Small intestine (tissue), 7 donors: ENCODE measurements at regions not wholly inside any gene's neighbourhood (a gene's known extent, or its start where the extent isn't known, plus 50 kb on each side); places are given as distances from the start of the nearest gene placed in this dataset.

Source experiments
- DNase-seq, 2 donors: peaks; one replicate each; pipeline versions ENCODE4 v3.0.0 to v3.0.0-alpha.2; 2013
- FAIRE-seq: peaks from 2 replicates; lab custom pipeline; 2012; peaks lifted over from hg19 to GRCh38; lab: Jason Lieb, UNC
- H3K27ac ChIP-seq, 3 donors: one replicate each; pipeline ENCODE4 v1.5.1; 2013; ENCODE audit warnings: low read length in 2 of 3, mild to moderate bottlenecking in 2 of 3, control low read depth in 1 of 3, inconsistent platforms in 1 of 3, low read depth in 1 of 3, moderate library complexity in 1 of 3
- H3K27me3 ChIP-seq, 3 donors: one replicate each; pipeline ENCODE4 v1.6.1; 2013; ENCODE audit warnings: low read length in 3 of 3, inconsistent platforms in 1 of 3; ENCODE audit not compliant: control insufficient read depth in 3 of 3, insufficient read depth in 3 of 3
- H3K36me3 ChIP-seq, 3 donors: one replicate each; pipeline ENCODE4 v1.6.1; 2013; ENCODE audit warnings: low read length in 3 of 3, inconsistent platforms in 1 of 3, low read depth in 1 of 3, mild to moderate bottlenecking in 1 of 3, moderate library complexity in 1 of 3; ENCODE audit not compliant: control insufficient read depth in 3 of 3, insufficient read depth in 2 of 3
- H3K4me1 ChIP-seq, 3 donors: one replicate each; pipeline ENCODE4 v1.6.1; 2013; ENCODE audit warnings: low read length in 2 of 3, inconsistent platforms in 1 of 3, low read depth in 1 of 3, mild to moderate bottlenecking in 1 of 3, moderate library complexity in 1 of 3; ENCODE audit not compliant: control insufficient read depth in 3 of 3, insufficient read depth in 2 of 3
- H3K4me3 ChIP-seq, 3 donors: one replicate each; pipeline ENCODE4 v1.5.1; 2013; ENCODE audit warnings: low read length in 3 of 3, control low read depth in 1 of 3, inconsistent platforms in 1 of 3, low read depth in 1 of 3, mild to moderate bottlenecking in 1 of 3, moderate library complexity in 1 of 3
- H3K9me3 ChIP-seq, 2 donors: one replicate each; pipeline ENCODE4 v1.6.1; 2013; ENCODE audit warnings: low read depth in 1 of 2, low read length in 1 of 2; ENCODE audit not compliant: control insufficient read depth in 2 of 2, insufficient read depth in 1 of 2
- WGBS, 3 donors: extraction: QIAGEN DNeasy Blood & Tissue Kit; methylation state at CpG; one replicate each; pipeline ENCODE4 v1.1.7; 2013; 5-methylcytosine and 5-hydroxymethylcytosine counted together
- donor health status: healthy with polysubstance abuse.
- donor health status: control.
- donor health status: control.
- donor health status: Bipolar disorder and iron deficiency.
- donor health status: healthy.

DNA sequence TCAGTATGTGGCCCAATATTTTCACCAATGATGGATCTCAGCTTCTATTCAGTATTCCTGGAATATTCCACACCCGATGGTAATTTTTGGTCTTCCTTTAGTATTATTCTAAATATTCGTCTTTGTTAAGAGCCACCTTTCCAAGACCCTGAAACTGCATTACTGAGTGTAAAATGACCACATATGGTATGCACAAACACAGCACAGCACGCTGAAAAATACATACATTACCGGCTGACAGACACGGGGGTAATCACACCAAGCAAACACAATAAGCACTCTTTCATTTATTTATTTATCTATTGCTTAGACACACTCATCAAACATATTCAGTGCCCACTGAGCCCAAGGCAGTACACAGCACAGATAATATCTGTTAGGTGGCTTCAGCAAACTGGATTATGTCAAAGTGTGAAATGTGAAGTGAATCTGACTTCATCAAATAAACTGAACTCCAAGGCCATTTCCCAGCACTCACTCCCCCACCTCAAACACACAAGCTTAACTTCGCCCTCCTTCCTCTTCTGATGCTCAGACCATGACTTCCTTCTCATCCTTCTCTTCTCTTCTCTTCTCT, 1637.8 kb upstream of the C9orf72 start:
- H3K27ac ChIP-seq = no peak overlapping the region
- H3K27me3 ChIP-seq = peaks cover 2 to 48% (median 37%) of the 10 kb centered on the region in 3 donors
- FAIRE-seq (no peak), DNase-seq (no peak)
- no peak overlapping the region for H3K4me3 ChIP-seq
- H3K36me3 ChIP-seq = no peaks in the 10 kb centered on the region
- peaks cover 0 to 7% (median 4%) of the 10 kb centered on the region in 3 donors for H3K4me1 ChIP-seq
- WGBS, 3 donors = 34 to 37% (median 37%) methylated on average over 6 of the region's 6 CpGs
- H3K9me3 ChIP-seq = no peaks in the 10 kb centered on the region

DNA sequence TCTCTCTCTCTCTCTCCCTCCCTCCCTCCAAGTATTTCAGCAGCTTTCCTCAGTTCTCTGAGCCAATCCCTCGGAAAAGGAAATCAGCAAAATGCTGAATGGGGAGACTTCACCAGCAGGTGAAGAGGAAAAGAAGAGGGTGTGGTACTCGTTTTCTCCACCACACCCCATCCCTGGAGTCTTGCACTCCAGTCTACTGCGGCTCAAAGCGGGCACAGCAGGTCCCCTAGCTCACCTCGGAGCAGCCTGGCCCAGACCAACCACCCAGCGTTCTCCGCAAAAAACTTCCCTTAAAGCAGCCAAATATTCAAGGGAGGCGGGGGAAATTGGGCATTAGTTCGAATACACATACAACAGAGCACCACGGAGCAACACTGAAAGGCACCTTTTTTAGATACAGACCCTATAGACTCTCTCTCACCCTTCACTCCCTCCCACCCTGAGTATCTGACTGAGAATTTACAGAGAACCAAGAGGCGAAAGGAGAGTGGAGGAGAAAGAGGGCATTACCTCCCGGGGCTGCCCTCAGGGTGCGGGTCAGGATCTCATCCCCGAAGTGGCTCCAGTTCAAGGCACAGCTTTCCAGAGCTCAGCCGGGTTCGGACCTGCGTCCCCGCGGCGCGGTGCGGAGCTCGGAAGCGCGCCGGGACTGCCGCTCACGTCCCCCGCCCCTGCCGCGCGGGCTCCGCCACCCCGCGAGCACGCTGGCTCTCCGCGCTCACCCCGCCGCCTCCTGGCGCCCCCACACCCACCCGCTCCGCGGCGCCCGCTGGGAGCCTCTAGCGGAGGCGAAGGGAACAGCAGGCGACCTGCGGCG, 1638.5 kb upstream of the C9orf72 start:
- 1 to 6% (median 2%) methylated on average over 24 to 51 of the region's 51 CpGs for WGBS, 3 donors
- Histone ChIP-seq H3K4me3 (peak overlapping the region; percentile 22 to 43 (median 38)), H3K4me1 (peaks cover 0 to 7% (median 4%) of the 10 kb centered on the region in 3 donors), H3K27ac (no peak overlapping the region), H3K27me3 (peaks cover 2 to 48% (median 37%) of the 10 kb centered on the region in 3 donors), H3K9me3 (no peaks in the 10 kb centered on the region), H3K36me3 (no peaks in the 10 kb centered on the region)
- FAIRE-seq (no peak), DNase-seq (peak; percentile 19 to 66)

DNA sequence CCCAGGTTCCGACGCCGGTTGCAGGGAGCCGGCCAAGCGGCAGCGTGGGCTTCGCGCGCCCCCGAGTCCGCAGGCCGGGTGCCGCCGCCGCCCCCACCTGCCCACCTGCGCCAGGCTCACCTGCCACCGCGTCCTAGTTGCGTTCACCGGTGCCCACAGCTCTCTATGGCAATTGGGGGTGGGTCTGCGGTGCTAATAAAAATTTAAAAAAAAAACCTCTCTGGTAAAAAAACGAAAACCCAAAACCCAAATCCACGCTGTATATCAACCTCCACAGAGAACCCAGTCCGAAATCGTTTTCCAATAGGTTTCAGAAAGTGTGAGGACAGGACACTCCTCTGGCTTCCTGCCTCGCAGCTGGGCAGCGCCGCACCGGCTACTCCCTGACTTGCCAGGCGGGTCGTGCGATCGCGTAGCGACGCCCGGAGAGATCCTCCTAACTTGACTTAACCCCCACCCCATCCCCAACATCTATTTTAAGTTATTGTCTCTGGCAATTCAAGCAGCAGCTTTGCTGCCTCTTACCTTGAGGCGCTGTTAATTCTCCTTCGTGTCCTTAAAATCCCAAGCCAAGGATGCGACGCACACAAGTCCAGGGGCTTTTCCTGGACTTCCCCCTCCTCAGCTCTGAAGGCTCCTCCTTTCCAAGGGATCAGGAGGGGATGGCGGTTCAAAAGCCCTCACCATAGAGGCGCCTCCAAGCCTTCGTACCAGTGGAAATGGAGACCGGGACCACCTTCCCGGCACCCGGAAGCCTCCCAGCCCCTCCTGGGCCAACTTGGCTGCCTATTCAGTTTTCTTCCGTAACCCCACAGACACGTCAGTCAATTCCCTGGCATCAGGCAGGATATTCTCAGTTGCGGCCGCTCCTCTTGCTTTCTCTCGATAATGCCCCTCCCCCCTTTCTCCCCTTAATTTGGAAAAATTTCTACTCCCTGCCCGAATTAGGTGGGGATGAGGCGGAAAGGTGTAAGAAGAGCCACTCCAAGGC, 1639.4 kb upstream of the C9orf72 start:
- Histone ChIP-seq H3K4me1 (peaks cover 0 to 7% (median 4%) of the 10 kb centered on the region in 3 donors), H3K4me3 (peak overlapping the region; percentile 21 to 43 (median 22)), H3K36me3 (no peaks in the 10 kb centered on the region), H3K27me3 (peaks cover 2 to 48% (median 37%) of the 10 kb centered on the region in 3 donors), H3K9me3 (no peaks in the 10 kb centered on the region), H3K27ac (no peak overlapping the region)
- DNase-seq = peak in 1 of 2 donors; percentile 12
- WGBS, 3 donors = 1 to 4% (median 2%) methylated on average over 46 to 54 of the region's 54 CpGs
- FAIRE-seq = no peak

- Histone ChIP-seq H3K36me3 (no peaks in the 10 kb centered on the region), H3K9me3 (no peaks in the 10 kb centered on the region), H3K27me3 (peaks cover 2 to 48% (median 37%) of the 10 kb centered on the region in 3 donors), H3K4me3 (peak within 1 kb of the TSS in 2 of 3 donors; percentile 35 to 43), H3K27ac (no peak within 1 kb of the TSS), H3K4me1 (peaks cover 0 to 7% (median 4%) of the 10 kb centered on the region in 3 donors)
- no peak for DNase-seq
- no peak for FAIRE-seq
- 2 to 4% (median 2%) methylated on average over 55 to 57 of the region's 57 CpGs for WGBS, 3 donors
These were observed 1640.3 kb upstream of the C9orf72 start, which contains the start of gene LINGO2 for GRCh38 chr9:29213417-29214153. TSS of gene LINGO2 (minus strand) at chr9:29213601.

DNA sequence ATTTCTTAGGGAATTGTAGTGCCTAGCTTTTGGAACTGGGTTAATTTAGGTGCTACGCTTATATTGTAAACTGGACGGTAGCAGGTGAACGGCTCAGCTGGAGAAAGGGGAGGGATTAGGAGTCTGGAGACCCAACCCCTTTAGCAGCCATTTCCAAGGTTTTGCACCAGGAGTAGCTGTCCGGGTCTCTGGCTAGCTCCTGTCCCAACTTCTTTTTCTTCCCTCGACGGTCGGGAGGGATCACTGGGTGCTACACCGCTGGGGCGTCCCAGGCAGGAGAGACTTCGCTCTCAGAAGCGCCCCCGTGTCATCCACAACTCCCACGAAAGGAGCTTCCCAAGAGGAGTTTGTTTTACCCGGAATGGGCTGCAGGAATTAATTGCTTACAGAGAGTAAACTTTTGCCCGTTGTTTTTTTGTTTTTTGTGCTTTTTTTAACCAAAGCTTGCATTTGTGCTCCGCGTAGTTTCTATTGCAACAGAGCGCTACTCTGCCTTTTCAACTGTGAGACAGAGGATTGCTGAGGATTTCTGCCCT, 1640.9 kb upstream of the C9orf72 start:
- no peak for FAIRE-seq
- H3K27me3 ChIP-seq = peaks cover 2 to 48% (median 37%) of the 10 kb centered on the region in 3 donors
- peaks cover 0 to 7% (median 4%) of the 10 kb centered on the region in 3 donors for H3K4me1 ChIP-seq
- H3K27ac ChIP-seq = no peak overlapping the region
- peak in 1 of 2 donors; percentile 11 for DNase-seq
- no peaks in the 10 kb centered on the region for H3K9me3 ChIP-seq
- H3K4me3 ChIP-seq = peak overlapping the region in 1 of 3 donors; percentile 8
- no peaks in the 10 kb centered on the region for H3K36me3 ChIP-seq
- WGBS, 3 donors = 2 to 11% (median 9%) methylated on average over 17 to 18 of the region's 18 CpGs

GRCh38 chr9:29214690-29215253, 1641.5 kb upstream of the C9orf72 start:
- H3K27ac ChIP-seq = no peak overlapping the region
- 4 to 16% (median 13%) methylated on average over 31 of the region's 31 CpGs for WGBS, 3 donors
- peak overlapping the region in 1 of 3 donors; percentile 8 for H3K4me3 ChIP-seq
- H3K36me3 ChIP-seq = no peaks in the 10 kb centered on the region
- H3K4me1 ChIP-seq = peaks cover 0 to 7% (median 4%) of the 10 kb centered on the region in 3 donors
- FAIRE-seq (no peak), DNase-seq (peak in 1 of 2 donors; percentile 2)
- H3K27me3 ChIP-seq = peaks cover 2 to 48% (median 37%) of the 10 kb centered on the region in 3 donors
- no peaks in the 10 kb centered on the region for H3K9me3 ChIP-seq

GRCh38 chr9:29217966-29218365, 1644.7 kb upstream of the C9orf72 start:
- Histone ChIP-seq H3K9me3 (no peaks in the 10 kb centered on the region), H3K27ac (no peak overlapping the region), H3K27me3 (peaks cover 0 to 30% (median 22%) of the 10 kb centered on the region in 3 donors), H3K4me3 (no peak overlapping the region), H3K4me1 (peaks cover 0 to 2% (median 0%) of the 10 kb centered on the region in 3 donors), H3K36me3 (no peaks in the 10 kb centered on the region)
- 78 to 95% (median 93%) methylated on average over 1 of the region's 1 CpG for WGBS, 3 donors
- DNase-seq = no peak
- no peak for FAIRE-seq
